HEK293T (cell line): ENCODE measurements at regions not wholly inside any gene's neighbourhood (a gene's known extent, or its start where the extent isn't known, plus 50 kb on each side); places are given as distances from the start of the nearest gene placed in this dataset.

Experiments used
- BHLHE40 ChIP-seq: fragments of 450-650 bp; IDR thresholded peaks from 2 replicates; pipeline ENCODE4 v1.6.1; 2016; ENCODE audit warnings: mild to moderate bottlenecking, moderate library complexity, borderline replicate concordance
- CTBP1 ChIP-seq: fragments of 450-650 bp; IDR thresholded peaks from 2 replicates; pipeline ENCODE4 v1.6.1; 2016; ENCODE audit warnings: borderline replicate concordance
- FOXA1 ChIP-seq: fragments of 450-650 bp; IDR thresholded peaks from 2 replicates; pipeline ENCODE4 v1.6.1; 2016; ENCODE audit warnings: mild to moderate bottlenecking
- FOXK2 ChIP-seq: fragments of 450-650 bp; IDR thresholded peaks from 2 replicates; pipeline ENCODE4 v1.6.1; 2016; ENCODE audit warnings: mild to moderate bottlenecking
- FOXM1 ChIP-seq: fragments of 450-650 bp; IDR thresholded peaks from 2 replicates; pipeline ENCODE4 v1.6.1; 2017; ENCODE audit warnings: mild to moderate bottlenecking, borderline replicate concordance
- HDGF ChIP-seq: fragments of 450-650 bp; IDR thresholded peaks from 2 replicates; pipeline ENCODE4 v1.6.1; 2017; ENCODE audit warnings: antibody characterized with exemption, borderline replicate concordance
- L3MBTL2 ChIP-seq: fragments of 450-650 bp; conservative IDR thresholded peaks from 2 replicates; pipeline ENCODE4 v1.6.1; 2016; ENCODE audit warnings: mild to moderate bottlenecking
- SP1 ChIP-seq: fragments of 450-650 bp; IDR thresholded peaks from 2 replicates; pipeline ENCODE4 v1.6.1; 2017
- SUZ12 ChIP-seq: fragments of 450-650 bp; IDR thresholded peaks from 2 replicates; pipeline ENCODE4 v1.6.1; 2016; ENCODE audit warnings: mild to moderate bottlenecking
- TARDBP ChIP-seq: fragments of 450-650 bp; IDR thresholded peaks from 2 replicates; pipeline ENCODE4 v1.6.1; 2016
- ZNF384 ChIP-seq: fragments of 450-650 bp; IDR thresholded peaks from 2 replicates; pipeline ENCODE4 v1.6.1; 2016

GRCh38 chr6:9484091-9484490, 930.8 kb downstream of the TFAP2A start:
- no peak for TF ChIP-seq ZNF384
- TF ChIP-seq BHLHE40: no peak
- TF ChIP-seq CTBP1: no peak
- no peak for TF ChIP-seq FOXM1
- no peak for TF ChIP-seq SP1
- TF ChIP-seq FOXA1: no peak
- TF ChIP-seq HDGF: no peak
- TF ChIP-seq SUZ12: no peak
- TF ChIP-seq TARDBP: no peak
- no peak for TF ChIP-seq L3MBTL2
- TF ChIP-seq FOXK2: no peak
